ENCODE measurements at regions not wholly inside any gene's neighbourhood (a gene's known extent, or its start where the extent isn't known, plus 50 kb on each side); places are given as distances from the start of the nearest gene placed in this dataset.
"Not testable (repeated sequence)": the region's sequence is repeated elsewhere in the genome, so short reads cannot be mapped to it uniquely, and the experiment has no call there.

DNA sequence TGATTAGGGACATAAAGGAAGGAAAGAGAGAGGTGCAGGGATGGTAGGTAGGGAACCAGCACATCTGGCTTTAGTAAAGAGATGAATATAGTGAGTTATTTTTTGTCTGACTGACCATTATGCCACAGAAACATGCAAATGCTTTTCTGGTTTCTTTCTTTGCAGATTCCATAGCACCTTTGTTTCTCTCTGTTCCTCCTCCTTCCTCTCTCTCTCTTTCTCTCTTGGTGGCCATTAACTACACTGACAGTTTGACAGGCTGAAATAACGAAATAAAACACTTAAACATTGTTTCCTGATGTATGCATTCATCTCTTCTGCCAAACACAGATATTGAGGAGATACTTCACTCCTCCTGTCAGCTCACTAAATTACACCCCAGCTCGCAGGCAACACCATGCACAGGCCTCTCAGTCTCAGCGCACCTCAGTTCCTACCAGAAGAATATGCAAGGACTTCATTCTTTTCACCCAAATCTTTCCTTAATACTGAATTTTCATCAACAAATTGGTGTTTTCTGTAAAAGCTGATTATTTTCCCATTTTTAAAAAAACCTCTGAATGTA, 406.9 kb upstream of the SOX5 start:
- DNase-seq: no peak

DNA sequence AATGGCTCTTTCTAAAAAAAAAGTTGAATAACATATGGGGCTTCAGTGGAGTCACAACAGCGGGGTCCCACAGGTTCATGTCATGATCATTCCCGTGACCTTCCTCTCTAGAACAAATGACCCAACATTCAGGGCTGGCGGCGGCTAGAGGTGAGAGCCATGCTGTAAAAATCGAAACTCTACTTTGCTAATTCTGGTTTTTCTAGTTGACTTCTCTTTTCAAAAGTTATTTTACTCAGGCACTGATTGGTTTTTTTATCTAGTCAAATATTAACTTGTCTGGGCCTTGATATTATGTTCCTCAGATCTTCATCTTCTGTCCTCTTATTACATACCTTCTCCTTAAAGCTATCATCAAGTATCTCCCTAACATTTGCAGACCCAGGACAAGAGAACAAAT, 402.9 kb upstream of the SOX5 start:
- no peak for DNase-seq

DNA sequence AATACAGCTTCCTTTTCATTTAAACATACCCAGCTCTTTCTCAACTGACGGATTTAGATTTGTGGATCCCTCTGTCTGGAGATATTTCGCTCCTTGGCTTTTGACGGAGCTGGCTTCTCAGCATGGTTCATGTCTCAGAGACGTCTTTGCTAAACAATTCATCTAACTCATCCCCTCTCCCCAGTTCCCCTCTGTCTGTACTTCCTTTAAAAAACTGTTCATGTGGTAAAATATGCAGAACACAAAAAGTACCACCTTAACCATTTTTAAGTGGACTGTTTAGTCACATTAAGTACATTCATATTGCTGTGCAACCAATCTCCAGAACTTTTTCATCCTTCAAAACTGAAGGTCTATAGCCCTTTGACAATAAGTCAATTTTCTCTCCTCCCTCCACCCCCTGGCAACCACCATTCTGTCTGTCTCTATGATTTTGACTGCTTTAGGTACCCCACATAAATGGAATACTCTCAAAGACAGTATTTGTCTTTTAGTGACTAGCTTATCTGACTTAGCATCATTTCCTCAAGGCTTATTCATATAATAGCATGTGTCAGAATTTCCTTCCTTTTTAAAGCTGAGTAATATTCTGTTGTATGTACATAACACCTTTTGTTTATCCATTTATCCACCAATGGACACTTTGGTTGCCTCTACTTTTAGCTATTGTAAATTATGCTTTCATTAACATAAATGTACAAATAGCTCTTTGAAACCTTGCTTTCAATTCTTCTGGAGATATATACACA, 399.8 kb upstream of the SOX5 start:
- DNase-seq: no peak

DNA sequence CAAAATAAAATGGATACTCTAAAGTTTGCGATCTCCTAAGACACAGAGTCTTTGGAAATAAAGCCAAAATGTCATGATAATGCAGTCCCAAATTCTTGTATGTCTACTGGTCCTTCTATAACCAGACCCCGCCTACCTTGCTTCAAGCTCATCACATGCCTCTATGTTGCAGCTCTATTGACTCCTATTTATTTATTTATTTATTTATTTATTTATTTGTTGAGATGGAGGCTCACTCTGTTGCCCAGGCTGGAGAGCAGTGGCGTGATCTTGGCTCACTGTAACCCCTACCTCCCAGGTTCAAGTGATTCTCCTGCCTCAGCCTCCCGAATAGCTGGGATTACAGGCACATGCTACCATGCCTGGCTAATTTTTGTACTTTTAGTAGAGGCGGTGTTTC, 398.7 kb upstream of the SOX5 start:
- DNase-seq: not testable (repeated sequence)

DNA sequence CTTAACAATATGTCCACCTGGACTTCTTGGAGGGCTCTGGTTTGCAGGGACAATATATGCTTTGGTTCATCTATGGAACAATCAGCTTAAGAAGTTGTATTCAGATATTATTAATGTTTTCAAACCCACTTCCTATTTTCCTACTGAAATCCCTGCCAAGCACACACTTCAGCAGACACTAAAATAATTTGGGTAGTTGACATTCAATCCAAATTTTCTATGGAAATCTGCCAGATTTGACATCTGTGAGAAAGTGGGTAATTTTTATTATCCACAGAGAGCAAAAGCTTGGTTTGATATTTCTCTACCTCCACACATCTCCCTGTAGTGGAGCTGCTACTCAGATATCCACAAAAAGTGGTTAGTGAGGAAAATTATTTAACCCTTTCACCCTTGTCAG, 378.8 kb upstream of the SOX5 start:
- no peak for DNase-seq

DNA sequence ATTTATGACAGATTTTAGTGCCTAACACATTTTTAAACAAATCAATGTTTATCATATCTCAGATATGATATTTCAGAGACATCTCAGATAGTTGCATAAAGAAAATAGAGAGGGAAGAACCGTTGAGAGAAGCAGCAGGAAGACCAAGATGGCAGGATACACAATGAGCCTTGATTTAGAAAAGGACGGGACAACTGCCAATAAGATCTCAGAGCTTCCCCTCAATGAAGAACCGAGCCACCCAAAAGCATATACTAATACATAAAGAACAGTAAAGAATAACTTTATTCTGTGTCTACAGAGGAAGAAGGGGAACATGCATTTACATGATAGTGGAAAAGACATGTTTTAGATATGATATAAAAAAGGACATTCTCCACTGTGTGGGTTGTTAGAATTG, 375.9 kb upstream of the SOX5 start:
- DNase-seq: no peak

DNA sequence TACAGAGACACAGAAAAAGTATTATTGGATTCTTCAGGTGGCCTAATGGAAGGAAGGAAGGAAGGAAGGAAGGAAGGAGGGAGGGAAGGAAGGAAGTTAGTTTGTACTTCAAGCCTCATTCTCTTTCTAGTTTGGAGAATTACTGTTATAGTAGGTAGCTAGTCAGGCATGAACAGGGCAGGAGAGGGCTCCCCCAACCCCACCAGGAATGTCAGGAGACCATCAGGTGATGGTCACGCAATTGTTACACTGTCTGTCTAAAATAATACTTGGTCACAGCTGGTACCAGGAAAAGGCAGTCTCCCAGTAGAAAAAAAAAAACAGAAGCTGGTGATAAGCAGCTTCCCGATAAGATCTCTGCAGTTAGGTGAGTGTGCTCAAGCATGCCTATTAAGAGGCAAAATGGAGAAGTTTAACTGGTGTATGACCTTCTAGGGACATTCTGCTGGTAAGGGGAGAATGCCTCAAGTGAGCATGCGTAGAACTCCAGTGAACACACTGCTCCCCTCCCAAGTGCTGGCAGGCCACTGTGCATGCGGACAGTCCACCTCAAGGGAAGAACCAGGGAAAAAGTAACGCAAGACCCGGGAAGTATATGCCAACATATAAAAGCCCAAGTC, 358.4 kb upstream of the SOX5 start:
- DNase-seq: no peak

DNA sequence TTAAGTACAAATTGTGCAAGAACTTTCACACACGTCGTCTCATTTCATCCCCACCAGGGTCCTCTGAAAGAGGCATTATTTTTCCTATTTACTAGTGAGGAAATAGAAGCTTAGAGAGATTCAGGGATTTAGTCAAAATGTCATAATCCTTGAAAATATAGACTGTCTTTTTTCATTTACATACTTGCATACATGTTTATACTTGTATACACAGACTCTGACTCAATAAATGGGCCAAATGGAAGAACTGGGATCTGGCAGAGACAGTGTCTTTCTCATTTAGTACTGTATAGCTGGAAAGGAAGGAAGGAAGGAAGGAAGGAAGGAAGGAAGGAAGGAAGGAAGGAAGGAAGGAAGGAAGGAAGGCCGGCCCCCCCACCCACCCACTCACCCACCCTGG, 357.7 kb upstream of the SOX5 start:
- DNase-seq: no peak

DNA sequence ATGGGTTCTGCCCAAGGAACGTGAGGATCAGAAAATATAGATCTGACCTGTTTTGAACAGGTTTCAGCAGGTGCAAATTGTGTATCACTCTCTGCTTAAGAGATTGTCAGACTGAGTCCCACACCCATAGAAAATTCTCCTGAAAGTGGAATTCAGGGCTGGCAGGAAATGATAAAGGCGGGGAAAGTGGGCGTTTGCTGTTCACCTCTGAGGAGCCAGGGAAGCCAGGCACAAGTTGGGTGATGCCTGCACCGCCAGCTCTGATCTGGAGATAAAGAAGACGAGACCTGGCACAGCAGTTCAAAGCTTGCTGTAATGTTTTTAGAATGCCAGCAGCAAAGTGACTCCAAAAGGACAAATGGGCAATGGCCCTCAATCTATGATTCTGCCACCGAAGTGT, 356.5 kb upstream of the SOX5 start:
- DNase-seq: no peak

DNA sequence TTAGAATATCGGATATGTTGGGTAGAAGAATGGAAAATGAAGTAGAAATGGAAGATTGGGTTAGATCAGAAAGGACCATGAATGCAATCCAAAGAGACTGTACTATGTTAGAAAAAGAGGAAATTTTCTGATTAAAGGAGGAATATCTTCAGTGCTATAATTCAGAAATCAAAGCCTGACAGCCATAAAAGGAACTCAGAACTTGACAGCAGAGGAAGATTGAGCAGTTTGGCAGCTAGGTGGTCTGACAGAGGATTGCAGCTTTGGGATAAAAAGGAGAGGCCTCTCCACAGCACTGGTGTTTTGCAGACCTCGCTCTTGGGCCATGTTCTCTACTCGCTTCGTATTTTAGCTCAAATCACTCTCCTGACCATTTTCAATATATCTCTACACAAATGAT, 354.8 kb upstream of the SOX5 start:
- no peak for DNase-seq

DNA sequence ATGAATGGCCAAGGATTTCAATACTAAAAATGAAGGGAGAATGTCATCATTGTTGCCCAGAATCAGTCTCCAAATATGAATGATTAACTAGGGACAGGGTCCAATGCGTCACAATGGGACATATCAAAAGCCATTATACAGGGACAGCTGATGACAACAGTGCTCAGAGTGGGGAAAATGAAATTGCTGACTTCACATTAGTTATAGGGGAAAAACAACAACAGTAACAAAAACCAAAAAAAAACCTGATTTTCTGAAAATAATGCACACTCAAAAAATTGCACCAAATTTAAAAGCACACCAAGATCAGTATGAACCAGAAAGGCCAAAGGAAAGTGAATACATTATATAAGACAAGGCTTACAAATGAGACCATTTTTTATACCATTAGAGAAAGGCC, 353.2 kb upstream of the SOX5 start:
- no peak for DNase-seq

DNA sequence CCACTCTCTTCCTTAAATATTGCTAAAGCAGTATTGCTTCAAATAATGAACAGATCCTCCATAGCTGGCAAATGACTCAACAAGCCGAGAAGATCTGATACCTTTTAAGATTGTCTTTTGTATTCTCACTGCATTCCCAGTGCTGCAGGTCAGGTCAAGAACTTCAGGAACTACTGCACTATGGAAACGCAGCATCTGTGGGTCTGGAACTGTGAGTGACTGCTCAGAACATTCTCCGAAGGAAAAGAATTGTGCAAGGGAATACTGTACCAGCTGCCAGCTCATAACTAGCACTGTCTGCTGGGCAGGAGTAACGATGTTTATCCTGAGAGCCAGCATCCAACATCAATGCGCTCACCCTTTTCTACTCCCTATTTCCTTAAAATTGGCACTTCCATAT, 348.0 kb upstream of the SOX5 start:
- DNase-seq: no peak

DNA sequence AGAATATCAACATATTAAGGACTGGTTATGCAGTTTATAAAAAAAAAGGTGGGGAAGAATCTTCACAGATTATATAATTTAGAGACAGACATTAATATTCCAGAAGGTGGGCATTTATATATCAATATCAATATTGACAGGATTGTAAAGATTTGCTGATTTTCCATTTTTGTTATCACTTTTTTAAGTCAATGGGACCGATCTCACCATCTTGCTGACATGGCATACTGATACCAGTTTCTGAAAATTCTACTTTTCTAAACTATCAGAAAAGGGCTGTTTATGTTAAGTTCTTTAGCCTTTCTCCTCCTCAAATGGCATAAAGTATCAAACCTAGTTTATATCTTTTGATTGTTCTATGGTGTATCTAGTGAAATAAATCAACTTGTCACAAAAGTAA, 344.1 kb upstream of the SOX5 start:
- DNase-seq: no peak

DNA sequence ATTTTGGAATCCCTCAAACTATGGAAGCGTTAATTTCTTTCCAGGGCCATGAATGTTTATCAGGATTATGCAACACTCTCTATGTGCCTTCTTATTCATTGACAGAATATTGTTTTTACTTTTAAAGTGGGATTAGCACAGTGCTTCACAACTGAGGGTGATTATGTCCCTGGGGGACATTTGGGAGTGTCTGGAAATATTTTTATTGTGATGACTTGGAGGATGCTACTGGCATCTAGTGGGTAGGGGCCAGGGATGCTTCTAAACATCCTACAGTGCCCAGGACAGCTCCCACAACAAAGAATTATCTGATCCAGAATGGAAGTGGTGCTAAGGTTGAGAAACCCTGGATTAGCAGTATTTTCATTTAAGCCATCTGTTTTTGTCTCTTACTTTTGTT, 338.5 kb upstream of the SOX5 start:
- DNase-seq: no peak

DNA sequence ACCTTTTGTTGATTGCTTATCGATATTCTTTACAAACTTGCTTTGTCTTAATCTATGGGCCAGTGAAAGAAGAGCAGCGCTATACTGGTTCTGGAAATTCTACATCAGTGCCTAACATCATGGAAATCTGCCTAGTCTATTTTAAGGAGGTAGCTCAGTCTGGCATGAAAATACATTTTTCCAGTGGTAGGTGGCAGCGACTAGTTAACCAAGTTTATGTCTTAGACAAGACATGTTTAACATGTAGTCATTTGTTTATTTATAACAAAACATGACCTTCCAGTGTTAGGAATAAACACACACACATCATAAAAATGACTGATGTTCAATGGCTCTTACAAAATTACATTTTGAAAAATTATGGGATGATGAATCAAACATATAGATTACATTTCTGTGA, 336.0 kb upstream of the SOX5 start:
- no peak for DNase-seq

DNA sequence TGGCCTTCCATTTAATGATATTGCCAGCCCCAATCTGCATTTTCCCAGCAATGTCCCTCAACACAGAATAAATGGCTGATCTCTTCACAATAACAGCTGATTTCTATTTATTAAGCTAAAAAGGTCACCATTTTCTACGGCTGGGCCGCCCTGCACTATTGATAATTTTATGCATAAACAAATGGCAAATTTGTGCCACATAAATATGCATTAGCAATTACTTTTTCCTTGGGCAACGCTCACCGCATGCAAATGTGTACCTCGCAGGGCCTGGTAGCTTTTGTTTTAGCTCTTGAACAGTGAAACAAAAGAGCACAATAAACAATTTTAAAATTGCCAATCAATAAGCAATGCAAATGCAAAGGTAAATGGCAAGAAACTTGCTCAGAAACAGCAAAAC, 331.9 kb upstream of the SOX5 start:
- DNase-seq: no peak

DNA sequence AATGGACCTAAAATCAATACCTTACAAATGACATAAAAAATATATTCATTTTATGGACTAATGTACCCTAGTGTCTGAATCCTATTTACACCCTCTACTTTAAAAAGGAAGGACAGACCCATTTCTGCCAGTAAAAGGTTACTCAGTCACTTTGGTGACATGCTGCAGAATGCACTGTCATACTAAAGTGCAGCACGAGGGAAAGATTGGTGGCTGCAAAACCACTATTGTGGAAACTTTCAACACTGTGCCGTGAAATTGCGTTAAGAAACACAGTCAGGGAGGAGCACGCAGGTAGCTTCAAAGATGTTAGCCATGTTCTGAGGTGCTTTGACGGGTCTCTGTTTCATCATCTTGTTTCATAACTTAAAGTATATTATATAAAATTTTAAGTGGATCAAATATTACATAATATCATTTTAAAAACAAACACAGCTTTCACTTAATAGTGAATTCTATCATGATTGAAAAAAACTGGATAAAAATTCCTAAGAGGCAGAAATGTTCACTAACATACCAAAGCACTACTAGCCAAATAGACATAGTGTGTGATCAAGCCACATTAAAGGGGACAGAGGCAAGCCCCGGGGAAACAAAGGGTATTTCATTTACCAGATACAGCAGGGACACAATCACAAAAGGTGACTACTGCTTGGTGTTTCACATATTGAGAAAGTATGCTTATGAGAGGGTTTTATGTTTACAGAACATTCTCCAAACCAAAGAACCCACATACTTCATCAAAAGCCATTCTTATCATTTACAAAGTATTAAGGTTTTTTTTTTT, 330.8 kb upstream of the SOX5 start:
- no peak for DNase-seq

DNA sequence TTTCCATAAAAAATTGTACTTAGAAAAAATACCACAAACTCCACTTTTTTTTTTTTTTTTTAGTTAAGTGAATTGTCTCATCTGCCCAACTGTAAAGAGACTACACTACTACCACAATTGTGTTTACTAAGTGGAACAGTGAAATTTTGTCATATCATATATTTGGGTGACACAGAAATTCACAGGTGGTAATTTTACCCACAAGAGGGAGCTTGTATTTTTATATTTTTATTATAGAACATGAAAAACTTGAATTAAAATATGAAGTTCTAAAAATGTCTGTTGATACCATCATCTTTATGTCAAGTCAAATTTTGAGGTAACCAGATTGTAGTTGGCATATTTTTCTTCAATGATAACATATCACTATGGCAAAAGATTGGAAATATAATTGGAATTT, 329.4 kb upstream of the SOX5 start:
- no peak for DNase-seq

DNA sequence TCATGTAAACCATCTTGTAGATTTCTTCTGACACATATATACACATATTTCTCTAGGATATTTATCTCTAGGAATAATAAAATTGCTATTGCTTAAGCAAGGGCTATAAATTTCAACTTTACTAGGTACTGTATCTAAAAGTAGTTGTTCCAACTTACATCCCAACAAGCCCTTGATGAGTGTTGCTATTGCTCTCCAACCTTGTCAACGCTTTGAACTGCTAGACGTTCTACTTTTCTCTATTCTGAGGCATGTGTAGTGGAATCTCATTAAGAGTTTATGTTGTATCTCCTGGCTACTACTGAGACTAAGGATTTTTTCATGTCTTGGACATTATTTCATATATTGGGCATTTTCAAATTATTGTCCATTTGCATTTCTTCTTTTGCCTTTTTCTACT, 321.5 kb upstream of the SOX5 start:
- no peak for DNase-seq

DNA sequence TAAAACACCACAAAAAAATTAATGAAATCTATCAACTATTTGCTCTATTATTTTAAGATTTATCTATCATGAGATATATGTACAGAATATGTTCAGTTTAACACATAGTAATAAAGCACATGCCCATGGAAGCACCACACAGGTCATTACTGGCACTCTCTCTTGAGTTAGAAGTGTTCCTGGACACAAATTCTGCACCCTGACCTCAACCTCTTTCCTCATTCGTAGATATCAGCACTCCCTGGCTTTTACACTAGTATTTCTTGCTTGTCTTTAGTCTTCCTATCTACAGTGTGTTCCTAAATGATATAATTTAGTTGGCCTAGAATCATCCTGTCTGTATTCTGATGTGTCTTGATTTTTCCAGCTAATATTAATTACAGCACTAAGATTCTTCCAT, 321.0 kb upstream of the SOX5 start:
- DNase-seq: no peak

DNA sequence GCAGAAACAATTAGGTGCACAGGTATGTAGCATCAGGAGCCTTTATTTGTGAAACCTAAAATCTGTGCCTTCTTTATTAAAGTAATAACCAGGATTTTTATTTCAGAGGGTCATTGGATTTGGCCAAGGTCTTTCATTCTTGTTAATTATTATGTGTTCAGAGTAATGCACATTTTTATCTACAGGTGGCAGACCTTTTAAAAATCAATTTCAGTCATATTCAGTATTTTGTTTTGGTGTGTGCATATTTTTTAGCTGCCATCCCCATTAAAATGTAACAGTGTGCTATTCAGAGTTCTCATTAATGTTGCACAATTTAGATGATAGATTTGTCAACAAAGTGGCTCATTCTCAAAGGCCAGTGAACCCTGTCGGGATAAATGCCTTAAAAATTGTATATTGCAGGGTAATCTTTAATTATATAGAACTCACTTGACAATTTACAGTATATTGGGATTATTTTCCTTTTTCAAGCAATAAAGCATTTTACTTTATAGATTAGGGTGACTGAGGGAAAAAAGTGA, 319.3 kb upstream of the SOX5 start:
- DNase-seq: no peak

DNA sequence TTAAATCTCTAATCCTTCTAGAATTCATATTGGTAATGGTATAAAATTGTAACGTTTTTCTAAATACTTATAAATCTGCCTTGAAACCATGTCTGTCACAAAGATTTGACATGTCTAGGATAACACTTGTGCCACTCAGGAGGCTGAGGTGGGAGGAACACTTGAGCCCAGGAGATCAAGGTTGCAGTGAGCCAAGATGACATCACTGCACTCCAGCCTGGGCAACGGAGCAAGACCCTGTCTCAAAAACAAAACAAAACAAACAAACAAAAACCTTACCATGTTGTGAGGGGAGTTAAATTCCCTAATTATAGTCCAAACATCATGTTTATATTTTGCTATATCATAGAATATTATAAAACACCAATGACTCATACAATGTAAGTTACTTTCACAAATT, 317.5 kb upstream of the SOX5 start:
- DNase-seq: no peak

DNA sequence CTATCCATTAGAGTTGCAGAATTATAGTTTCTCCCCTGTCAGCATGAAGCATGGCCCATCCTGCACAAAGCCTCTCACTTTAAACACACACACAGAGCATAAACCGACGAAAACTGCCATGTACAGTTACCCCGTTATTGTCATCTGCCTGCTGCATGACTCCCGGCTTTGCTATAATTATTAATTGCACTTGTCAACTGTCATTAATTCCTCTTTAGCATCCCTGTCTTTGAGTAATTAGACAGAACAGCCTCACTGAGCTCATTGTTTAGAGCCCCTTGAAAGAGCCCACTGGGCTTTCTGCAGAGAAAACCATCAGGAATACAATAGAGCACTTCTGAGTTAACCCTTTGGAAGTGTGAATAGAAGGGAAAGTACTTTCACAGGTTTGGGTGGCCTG, 307.2 kb upstream of the SOX5 start:
- DNase-seq: no peak
